Parathyroid adenoma (tissue), 2 donors: ENCODE measurements at regions not wholly inside any gene's neighbourhood (a gene's known extent, or its start where the extent isn't known, plus 50 kb on each side); places are given as distances from the start of the nearest gene placed in this dataset.

ENCODE experiments used
- H2AFZ ChIP-seq: fragments of 300-600 bp; sonication (generic); one replicate; pipeline ENCODE4 v1.7.0; 2017; ENCODE audit warnings: antibody characterized with exemption, mild to moderate bottlenecking
- H3K27ac ChIP-seq: fragments of 300-600 bp; sonication (generic); one replicate; pipeline ENCODE4 v1.7.0; 2017
- H3K27me3 ChIP-seq: fragments of 300-600 bp; sonication (generic); one replicate; pipeline ENCODE4 v1.7.0; 2017; ENCODE audit warnings: low read length; ENCODE audit not compliant: control insufficient read depth, insufficient read depth
- H3K36me3 ChIP-seq: fragments of 300-600 bp; sonication (generic); one replicate; pipeline ENCODE4 v1.7.0; 2017; ENCODE audit warnings: low read length; ENCODE audit not compliant: control insufficient read depth, insufficient read depth
- H3K4me1 ChIP-seq: fragments of 300-600 bp; sonication (generic); one replicate; pipeline ENCODE4 v1.7.0; 2017; ENCODE audit warnings: control low read depth
- H3K4me2 ChIP-seq: fragments of 300-600 bp; sonication (generic); one replicate; pipeline ENCODE4 v1.7.0; 2017; ENCODE audit warnings: low read length
- H3K4me3 ChIP-seq: fragments of 300-600 bp; sonication (generic); one replicate; pipeline ENCODE4 v1.7.0; 2017; ENCODE audit warnings: low read depth, low read length
- H3K79me2 ChIP-seq: fragments of 300-600 bp; sonication (generic); one replicate; pipeline ENCODE4 v1.7.0; 2017; ENCODE audit warnings: control low read depth
- H3K9ac ChIP-seq: fragments of 300-600 bp; sonication (generic); one replicate; pipeline ENCODE4 v1.7.0; 2017; ENCODE audit warnings: mild to moderate bottlenecking
- H3K9me3 ChIP-seq: fragments of 300-600 bp; sonication (generic); one replicate; pipeline ENCODE4 v1.7.0; 2017; ENCODE audit warnings: low read length; ENCODE audit not compliant: control insufficient read depth
- TF ChIP-seq, protein P1 (sequence below): fragments of 300-600 bp; sonication (generic); IDR thresholded peaks from one replicate; pipeline ENCODE4 v1.7.0; 2017; ENCODE audit warnings: antibody characterized with exemption, mild to moderate bottlenecking
- donor health status: primary hyperparathyroidism.

- Histone ChIP-seq H2AFZ (no peak overlapping the region), H3K27ac (no peak overlapping the region), H3K4me1 (no peaks in the 10 kb centered on the region), H3K9me3 (no peaks in the 10 kb centered on the region), H3K27me3 (no peaks in the 10 kb centered on the region), H3K4me2 (no peak overlapping the region), H3K4me3 (no peak overlapping the region), H3K36me3 (no peaks in the 10 kb centered on the region), H3K79me2 (no peaks in the 10 kb centered on the region), H3K9ac (no peak overlapping the region)
- TF ChIP-seq, protein P1, sequence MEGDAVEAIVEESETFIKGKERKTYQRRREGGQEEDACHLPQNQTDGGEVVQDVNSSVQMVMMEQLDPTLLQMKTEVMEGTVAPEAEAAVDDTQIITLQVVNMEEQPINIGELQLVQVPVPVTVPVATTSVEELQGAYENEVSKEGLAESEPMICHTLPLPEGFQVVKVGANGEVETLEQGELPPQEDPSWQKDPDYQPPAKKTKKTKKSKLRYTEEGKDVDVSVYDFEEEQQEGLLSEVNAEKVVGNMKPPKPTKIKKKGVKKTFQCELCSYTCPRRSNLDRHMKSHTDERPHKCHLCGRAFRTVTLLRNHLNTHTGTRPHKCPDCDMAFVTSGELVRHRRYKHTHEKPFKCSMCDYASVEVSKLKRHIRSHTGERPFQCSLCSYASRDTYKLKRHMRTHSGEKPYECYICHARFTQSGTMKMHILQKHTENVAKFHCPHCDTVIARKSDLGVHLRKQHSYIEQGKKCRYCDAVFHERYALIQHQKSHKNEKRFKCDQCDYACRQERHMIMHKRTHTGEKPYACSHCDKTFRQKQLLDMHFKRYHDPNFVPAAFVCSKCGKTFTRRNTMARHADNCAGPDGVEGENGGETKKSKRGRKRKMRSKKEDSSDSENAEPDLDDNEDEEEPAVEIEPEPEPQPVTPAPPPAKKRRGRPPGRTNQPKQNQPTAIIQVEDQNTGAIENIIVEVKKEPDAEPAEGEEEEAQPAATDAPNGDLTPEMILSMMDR, result no peak
Observed at GRCh38 chrX:8018934-8019333, 91.7 kb upstream of the PNPLA4 start.

GRCh38 chrX:8010105-8010504, 82.9 kb upstream of the PNPLA4 start:
- no peak overlapping the region for H3K4me3 ChIP-seq
- H3K79me2 ChIP-seq, result no peaks in the 10 kb centered on the region
- H3K27me3 ChIP-seq, result no peaks in the 10 kb centered on the region
- H3K9me3 ChIP-seq, result no peaks in the 10 kb centered on the region
- no peaks in the 10 kb centered on the region for H3K36me3 ChIP-seq
- no peaks in the 10 kb centered on the region for H3K4me1 ChIP-seq
- H3K9ac ChIP-seq, result no peak overlapping the region
- H2AFZ ChIP-seq, result no peak overlapping the region
- no peak overlapping the region for H3K4me2 ChIP-seq
- H3K27ac ChIP-seq, result no peak overlapping the region
- TF ChIP-seq, protein P1, result no peak

- no peaks in the 10 kb centered on the region for H3K36me3 ChIP-seq
- no peak overlapping the region for H3K4me3 ChIP-seq
- no peaks in the 10 kb centered on the region for H3K9me3 ChIP-seq
- TF ChIP-seq, protein P1, result no peak
- H3K9ac ChIP-seq, result no peak overlapping the region
- H3K79me2 ChIP-seq, result no peaks in the 10 kb centered on the region
- H3K27me3 ChIP-seq, result no peaks in the 10 kb centered on the region
- no peak overlapping the region for H3K4me2 ChIP-seq
- H2AFZ ChIP-seq, result no peak overlapping the region
- no peaks in the 10 kb centered on the region for H3K4me1 ChIP-seq
- H3K27ac ChIP-seq, result no peak overlapping the region
Observed at GRCh38 chrX:8005678-8006347, 78.6 kb upstream of the PNPLA4 start.

DNA sequence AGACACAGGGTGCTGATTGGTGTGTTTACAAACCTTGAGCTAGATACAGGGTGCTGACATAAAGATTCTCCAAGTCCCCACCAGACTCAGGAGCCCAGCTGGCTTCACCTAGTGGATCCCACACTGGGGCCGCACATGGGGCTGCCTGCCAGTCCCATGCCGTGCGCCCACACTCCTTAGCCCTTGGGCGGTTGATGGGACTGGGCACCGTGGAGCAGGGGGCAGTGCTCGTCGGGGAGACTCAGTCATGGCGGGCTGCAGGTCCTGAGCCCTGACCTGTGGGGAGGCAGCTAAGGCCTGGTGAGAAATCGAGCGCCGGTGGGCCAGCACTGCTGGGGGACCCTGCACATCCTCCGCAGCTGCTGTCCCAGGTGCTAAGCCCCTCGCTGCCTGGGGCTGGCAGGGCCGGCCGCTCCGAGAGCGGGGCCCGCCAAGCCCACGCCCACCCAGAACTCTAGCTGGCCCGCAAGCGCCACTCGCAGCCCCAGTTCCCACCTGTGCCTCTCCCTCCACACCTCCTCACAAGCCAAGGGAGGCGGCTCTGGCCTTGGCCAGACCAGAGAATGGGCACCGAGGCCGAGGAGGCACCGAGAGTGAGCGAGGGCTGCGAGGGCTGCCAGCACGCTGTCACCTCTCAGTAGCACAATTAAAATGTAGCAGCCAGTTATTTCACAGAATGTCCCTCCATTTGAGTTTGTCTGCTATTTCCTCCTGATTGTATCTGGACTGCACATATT, 76.1 kb upstream of the PNPLA4 start:
- Histone ChIP-seq H3K27me3 (no peaks in the 10 kb centered on the region), H3K79me2 (no peaks in the 10 kb centered on the region), H3K4me3 (no peak overlapping the region), H3K9me3 (no peaks in the 10 kb centered on the region), H3K9ac (no peak overlapping the region), H3K27ac (no peak overlapping the region), H2AFZ (no peak overlapping the region), H3K4me2 (no peak overlapping the region), H3K4me1 (no peaks in the 10 kb centered on the region), H3K36me3 (no peaks in the 10 kb centered on the region)
- TF ChIP-seq, protein P1, result no peak
